NT2/D1 (cell line): ENCODE measurements at regions not wholly inside any gene's neighbourhood (a gene's known extent, or its start where the extent isn't known, plus 50 kb on each side); places are given as distances from the start of the nearest gene placed in this dataset.

ENCODE experiments used
- SUZ12 ChIP-seq: IDR thresholded peaks from 2 replicates; pipeline ENCODE4 v1.6.1; 2011; ENCODE audit not compliant: insufficient read length, insufficient read depth; ENCODE audit errors: extremely low read depth
- YY1 ChIP-seq: IDR thresholded peaks from 2 replicates; pipeline ENCODE4 v1.6.1; 2011; ENCODE audit not compliant: insufficient read length, insufficient read depth
- ZNF274 ChIP-seq: IDR thresholded peaks from 2 replicates; pipeline ENCODE4 v1.6.1; 2011; ENCODE audit warnings: mild to moderate bottlenecking, low read depth, low read length

GRCh38 chr15:93139436-93139835 lies 50.4 kb upstream of the RGMA start:
- TF ChIP-seq YY1 (no peak), ZNF274 (no peak), SUZ12 (no peak)
